Panc1 (cell line): ENCODE measurements at regions not wholly inside any gene's neighbourhood (a gene's known extent, or its start where the extent isn't known, plus 50 kb on each side); places are given as distances from the start of the nearest gene placed in this dataset.

Source experiments
- ATAC-seq: fragments of 200-7000 bp; cut with Tn5 transposase; 2 replicates; pipeline ENCODE4 v1.9.1; 2020; ENCODE audit warnings: mild to moderate bottlenecking, moderate library complexity
- BruUV-seq: library from RNA; stranded (reverse); fragments of 400-500 nt; replicated peaks from 2 replicates; lab custom pipeline; 2021; lab: Mats Ljungman, UMichigan
- CTCF ChIA-PET: fragments of 300-600 bp; sonication (Branson Sonifier 250); formaldehyde crosslinking; loops from one replicate; lab custom pipeline; 2022; ENCODE audit warnings: antibody characterized with exemption; lab: Charles Lee
- POLR2A ChIA-PET: fragments of 300-600 bp; sonication (Branson Sonifier 250); formaldehyde crosslinking; loops from one replicate; lab custom pipeline; 2022; ENCODE audit warnings: antibody characterized with exemption; lab: Charles Lee
- DNase-seq: peaks from one replicate; pipeline ENCODE4 v3.0.0-alpha.2; 2010; ENCODE audit warnings: low read depth, low spot score
- H3K27ac ChIP-seq: 2 replicates; pipeline ENCODE4 v1.5.1; 2011; ENCODE audit warnings: mild to moderate bottlenecking, low read length, inconsistent platforms
- H3K27me3 ChIP-seq: fragments of 200-500 bp; sonication (Bioruptor generic); 2 replicates; pipeline ENCODE4 v1.6.0; 2014; ENCODE audit warnings: low read length, inconsistent platforms; ENCODE audit not compliant: control insufficient read depth, insufficient read depth
- H3K36me3 ChIP-seq: fragments of 200-500 bp; sonication (Bioruptor generic); 2 replicates; pipeline ENCODE4 v1.5.1; 2014; ENCODE audit warnings: inconsistent platforms, mild to moderate bottlenecking, low read length, moderate library complexity; ENCODE audit not compliant: control insufficient read depth, insufficient read depth
- H3K4me1 ChIP-seq: 2 replicates; pipeline ENCODE4 v1.5.1; 2011; ENCODE audit warnings: inconsistent platforms, mild to moderate bottlenecking, low read length, moderate library complexity; ENCODE audit not compliant: control insufficient read depth, insufficient read depth
- H3K4me3 ChIP-seq, 2 experiments: 2 replicates each; pipeline ENCODE4 v1.5.1; 2011 to 2012; ENCODE audit warnings: low read depth in 2 of 2, low read length in 2 of 2, mild to moderate bottlenecking in 2 of 2, inconsistent platforms in 1 of 2, moderate library complexity in 1 of 2
- H3K9me3 ChIP-seq: fragments of 200-500 bp; sonication (Bioruptor generic); 2 replicates; pipeline ENCODE4 v1.5.1; 2014; ENCODE audit warnings: low read depth, mild to moderate bottlenecking, inconsistent platforms, low read length, moderate library complexity; ENCODE audit not compliant: control insufficient read depth, insufficient read depth
- POLR2AphosphoS5 ChIP-seq: IDR thresholded peaks from 2 replicates; pipeline ENCODE4 v1.6.1; 2012; ENCODE audit warnings: mild to moderate bottlenecking, low read depth, low read length, moderate library complexity
- SIN3A ChIP-seq: IDR thresholded peaks from 2 replicates; pipeline ENCODE4 v1.6.1; 2012; ENCODE audit warnings: low read depth, mild to moderate bottlenecking, low read length, moderate library complexity, borderline replicate concordance; ENCODE audit not compliant: insufficient read depth
- TCF7L2 ChIP-seq: IDR thresholded peaks from 2 replicates; pipeline ENCODE4 v1.6.1; 2011; ENCODE audit warnings: mild to moderate bottlenecking, low read depth, low read length, inconsistent platforms
- in situ Hi-C: cut with HindIII; loops from 2 replicates; pipeline ENCODE4 v1.10.0; 2016; ENCODE audit warnings: low sequenced_read_pairs, low pct_unique_long_range_greater_than_20kb
- intact Hi-C: fragments of 100-400 bp; cut with micrococcal nuclease; formaldehyde crosslinking; loops from one replicate; pipeline ENCODE4 v1.10.0; 2022; ENCODE audit not compliant: unreplicated experiment
- TF ChIP-seq, protein P1 (sequence below), 2 experiments: IDR thresholded peaks; 2 replicates each; pipeline ENCODE4 v1.6.1; 2011 to 2012; ENCODE audit warnings: low read depth in 2 of 2, control low read depth in 1 of 2, low read length in 1 of 2, mild to moderate bottlenecking in 1 of 2, moderate library complexity in 1 of 2; ENCODE audit not compliant: insufficient read depth in 1 of 2
- TF ChIP-seq, protein P2 (sequence below): fragments of 450-650 bp; IDR thresholded peaks from 2 replicates; pipeline ENCODE4 v1.5.1; 2017; ENCODE audit warnings: mild to moderate bottlenecking

DNA sequence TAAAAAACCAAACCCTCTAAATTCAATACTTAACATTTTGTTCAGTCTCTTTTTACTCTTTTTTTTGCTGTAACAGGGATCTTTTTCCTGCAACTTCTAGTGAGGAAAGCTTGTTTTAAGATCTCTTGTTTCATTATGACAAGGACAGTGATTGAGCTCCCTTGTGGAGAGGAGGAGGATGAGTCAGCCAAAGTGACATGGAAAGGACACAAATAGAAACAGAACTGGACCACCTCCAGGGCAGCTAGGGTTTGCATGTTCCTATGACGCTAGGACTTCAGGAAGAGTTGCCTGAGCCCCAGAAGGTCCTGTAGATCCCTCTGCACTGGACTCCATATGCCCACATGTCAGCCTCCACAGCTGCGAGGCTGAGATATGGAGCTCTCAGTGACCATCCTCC, 212.6 kb upstream of the FAM78B start:
- H3K36me3 ChIP-seq, result no peaks in the 10 kb centered on the region
- POLR2A ChIA-PET, result no interaction called here
- ATAC-seq (no peak), DNase-seq (no peak)
- BruUV-seq, result no TSS peak
- intact Hi-C loops (no loop called here), in situ Hi-C loops (no loop called here)
- no peaks in the 10 kb centered on the region for H3K9me3 ChIP-seq
- CTCF ChIA-PET, result no interaction called here
- H3K27ac ChIP-seq, result no peak overlapping the region
- peaks cover 4% of the 10 kb centered on the region for H3K27me3 ChIP-seq
- H3K4me1 ChIP-seq, result no peaks in the 10 kb centered on the region
- no peak for TF ChIP-seq POLR2AphosphoS5
- TF ChIP-seq, protein P1, sequence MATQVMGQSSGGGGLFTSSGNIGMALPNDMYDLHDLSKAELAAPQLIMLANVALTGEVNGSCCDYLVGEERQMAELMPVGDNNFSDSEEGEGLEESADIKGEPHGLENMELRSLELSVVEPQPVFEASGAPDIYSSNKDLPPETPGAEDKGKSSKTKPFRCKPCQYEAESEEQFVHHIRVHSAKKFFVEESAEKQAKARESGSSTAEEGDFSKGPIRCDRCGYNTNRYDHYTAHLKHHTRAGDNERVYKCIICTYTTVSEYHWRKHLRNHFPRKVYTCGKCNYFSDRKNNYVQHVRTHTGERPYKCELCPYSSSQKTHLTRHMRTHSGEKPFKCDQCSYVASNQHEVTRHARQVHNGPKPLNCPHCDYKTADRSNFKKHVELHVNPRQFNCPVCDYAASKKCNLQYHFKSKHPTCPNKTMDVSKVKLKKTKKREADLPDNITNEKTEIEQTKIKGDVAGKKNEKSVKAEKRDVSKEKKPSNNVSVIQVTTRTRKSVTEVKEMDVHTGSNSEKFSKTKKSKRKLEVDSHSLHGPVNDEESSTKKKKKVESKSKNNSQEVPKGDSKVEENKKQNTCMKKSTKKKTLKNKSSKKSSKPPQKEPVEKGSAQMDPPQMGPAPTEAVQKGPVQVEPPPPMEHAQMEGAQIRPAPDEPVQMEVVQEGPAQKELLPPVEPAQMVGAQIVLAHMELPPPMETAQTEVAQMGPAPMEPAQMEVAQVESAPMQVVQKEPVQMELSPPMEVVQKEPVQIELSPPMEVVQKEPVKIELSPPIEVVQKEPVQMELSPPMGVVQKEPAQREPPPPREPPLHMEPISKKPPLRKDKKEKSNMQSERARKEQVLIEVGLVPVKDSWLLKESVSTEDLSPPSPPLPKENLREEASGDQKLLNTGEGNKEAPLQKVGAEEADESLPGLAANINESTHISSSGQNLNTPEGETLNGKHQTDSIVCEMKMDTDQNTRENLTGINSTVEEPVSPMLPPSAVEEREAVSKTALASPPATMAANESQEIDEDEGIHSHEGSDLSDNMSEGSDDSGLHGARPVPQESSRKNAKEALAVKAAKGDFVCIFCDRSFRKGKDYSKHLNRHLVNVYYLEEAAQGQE (IDR thresholded peaks at IDR 0.05; ENCODE audit: insufficient read depth in 1 of 2, low read depth in 2 of 2, low read length in 1 of 2), result no peak
- no peak for TF ChIP-seq TCF7L2
- no peak for TF ChIP-seq SIN3A
- TF ChIP-seq, protein P2, sequence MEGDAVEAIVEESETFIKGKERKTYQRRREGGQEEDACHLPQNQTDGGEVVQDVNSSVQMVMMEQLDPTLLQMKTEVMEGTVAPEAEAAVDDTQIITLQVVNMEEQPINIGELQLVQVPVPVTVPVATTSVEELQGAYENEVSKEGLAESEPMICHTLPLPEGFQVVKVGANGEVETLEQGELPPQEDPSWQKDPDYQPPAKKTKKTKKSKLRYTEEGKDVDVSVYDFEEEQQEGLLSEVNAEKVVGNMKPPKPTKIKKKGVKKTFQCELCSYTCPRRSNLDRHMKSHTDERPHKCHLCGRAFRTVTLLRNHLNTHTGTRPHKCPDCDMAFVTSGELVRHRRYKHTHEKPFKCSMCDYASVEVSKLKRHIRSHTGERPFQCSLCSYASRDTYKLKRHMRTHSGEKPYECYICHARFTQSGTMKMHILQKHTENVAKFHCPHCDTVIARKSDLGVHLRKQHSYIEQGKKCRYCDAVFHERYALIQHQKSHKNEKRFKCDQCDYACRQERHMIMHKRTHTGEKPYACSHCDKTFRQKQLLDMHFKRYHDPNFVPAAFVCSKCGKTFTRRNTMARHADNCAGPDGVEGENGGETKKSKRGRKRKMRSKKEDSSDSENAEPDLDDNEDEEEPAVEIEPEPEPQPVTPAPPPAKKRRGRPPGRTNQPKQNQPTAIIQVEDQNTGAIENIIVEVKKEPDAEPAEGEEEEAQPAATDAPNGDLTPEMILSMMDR, result no peak
- no peak overlapping the region for H3K4me3 ChIP-seq

GRCh38 chr1:166383137-166383536, 216.3 kb upstream of the FAM78B start:
- Histone ChIP-seq H3K4me1 (no peaks in the 10 kb centered on the region), H3K36me3 (no peaks in the 10 kb centered on the region), H3K9me3 (no peaks in the 10 kb centered on the region), H3K4me3 (no peak overlapping the region), H3K27ac (no peak overlapping the region), H3K27me3 (no peaks in the 10 kb centered on the region; the same call in none of the 2 replicates)
- DNase-seq, result no peak
- ChIA-PET POLR2A (no interaction called here), CTCF (no interaction called here)
- BruUV-seq, result no TSS peak
- no peak for ATAC-seq
- TF ChIP-seq, protein P1 (IDR thresholded peaks at IDR 0.05; ENCODE audit: insufficient read depth in 1 of 2, low read depth in 2 of 2, low read length in 1 of 2), result no peak
- TF ChIP-seq TCF7L2, result no peak
- TF ChIP-seq SIN3A, result no peak
- TF ChIP-seq, protein P2, result no peak
- no peak for TF ChIP-seq POLR2AphosphoS5
- in situ Hi-C loops, result no loop called here
- intact Hi-C loops, result no loop called here
